ENCODE measurements at regions not wholly inside any gene's neighbourhood (a gene's known extent, or its start where the extent isn't known, plus 50 kb on each side); places are given as distances from the start of the nearest gene placed in this dataset.

- TF ChIP-seq POLR2A (IDR thresholded peaks at IDR 0.05) = no peak
- TF ChIP-seq, protein P1, sequence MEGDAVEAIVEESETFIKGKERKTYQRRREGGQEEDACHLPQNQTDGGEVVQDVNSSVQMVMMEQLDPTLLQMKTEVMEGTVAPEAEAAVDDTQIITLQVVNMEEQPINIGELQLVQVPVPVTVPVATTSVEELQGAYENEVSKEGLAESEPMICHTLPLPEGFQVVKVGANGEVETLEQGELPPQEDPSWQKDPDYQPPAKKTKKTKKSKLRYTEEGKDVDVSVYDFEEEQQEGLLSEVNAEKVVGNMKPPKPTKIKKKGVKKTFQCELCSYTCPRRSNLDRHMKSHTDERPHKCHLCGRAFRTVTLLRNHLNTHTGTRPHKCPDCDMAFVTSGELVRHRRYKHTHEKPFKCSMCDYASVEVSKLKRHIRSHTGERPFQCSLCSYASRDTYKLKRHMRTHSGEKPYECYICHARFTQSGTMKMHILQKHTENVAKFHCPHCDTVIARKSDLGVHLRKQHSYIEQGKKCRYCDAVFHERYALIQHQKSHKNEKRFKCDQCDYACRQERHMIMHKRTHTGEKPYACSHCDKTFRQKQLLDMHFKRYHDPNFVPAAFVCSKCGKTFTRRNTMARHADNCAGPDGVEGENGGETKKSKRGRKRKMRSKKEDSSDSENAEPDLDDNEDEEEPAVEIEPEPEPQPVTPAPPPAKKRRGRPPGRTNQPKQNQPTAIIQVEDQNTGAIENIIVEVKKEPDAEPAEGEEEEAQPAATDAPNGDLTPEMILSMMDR (IDR thresholded peaks at IDR 0.05) = no peak
These were observed 88.6 kb upstream of the ZNF536 start for GRCh38 chr19:30283556-30283955.

Measured in tibial nerve (tissue), 3 donors.